ENCODE measurements at regions not wholly inside any gene's neighbourhood (a gene's known extent, or its start where the extent isn't known, plus 50 kb on each side); places are given as distances from the start of the nearest gene placed in this dataset.

DNA sequence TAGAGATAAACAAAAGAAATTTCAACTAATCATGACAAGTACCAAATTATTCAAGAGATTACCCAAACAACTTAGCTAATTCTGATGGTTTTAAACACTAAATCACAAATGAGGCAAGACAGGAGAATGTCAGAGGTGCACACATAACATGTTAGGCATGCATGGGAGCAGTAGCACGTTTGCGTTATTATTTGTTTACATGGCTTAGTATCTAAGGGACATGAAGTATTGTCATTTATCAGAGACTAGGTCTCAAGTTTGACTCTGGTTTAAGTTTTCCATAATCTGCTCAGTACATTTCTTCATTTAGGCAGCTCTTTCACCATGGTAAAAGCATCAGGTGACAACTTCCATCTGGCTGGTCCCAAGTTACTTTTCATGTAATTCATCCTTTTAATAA is 244.1 kb upstream of the TNC start:
- in situ Hi-C loops (cut with MboI; ENCODE audit: low sequenced_read_pairs) = no loop called here

DNA sequence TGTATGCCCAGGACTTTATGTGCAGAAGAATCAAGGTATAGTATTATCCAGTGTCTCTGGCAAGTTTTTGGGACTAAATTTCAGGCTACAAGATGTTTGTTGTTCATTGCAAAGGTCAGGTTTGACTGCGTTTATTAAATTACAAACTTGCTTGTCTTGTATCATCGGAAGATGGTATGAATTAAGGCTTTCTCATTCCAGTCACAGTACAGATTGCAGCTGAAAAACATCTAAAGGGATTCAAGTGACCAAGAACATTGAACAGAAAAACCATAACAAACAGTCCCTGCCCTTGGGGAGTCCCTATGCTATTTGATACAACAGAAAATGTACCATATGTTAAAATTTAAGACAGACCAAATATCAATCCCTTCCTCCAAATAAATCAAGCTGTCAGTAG is 244.7 kb upstream of the TNC start:
- in situ Hi-C loops (cut with MboI; ENCODE audit: low sequenced_read_pairs) = no loop called here

DNA sequence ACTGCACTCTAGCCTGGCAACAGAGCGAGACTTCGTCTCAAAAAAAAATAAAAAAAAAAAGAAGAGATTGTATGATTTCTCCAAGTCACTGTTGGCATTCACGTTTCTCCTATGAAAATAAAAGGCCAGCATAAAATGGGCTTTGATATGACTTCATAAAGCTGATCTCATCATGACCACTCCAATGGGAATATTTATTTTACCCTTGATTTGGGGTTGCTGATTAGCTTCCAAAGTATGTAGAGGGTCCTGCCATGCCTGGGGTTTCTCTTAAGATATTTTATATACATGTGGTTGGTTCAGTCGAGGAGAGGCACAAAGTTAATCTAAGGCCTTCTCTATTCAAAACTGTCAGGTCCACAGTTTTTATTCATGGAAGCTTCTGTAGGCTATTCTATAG is 247.0 kb upstream of the TNC start:
- in situ Hi-C loops (cut with MboI; ENCODE audit: low sequenced_read_pairs) = no loop called here

DNA sequence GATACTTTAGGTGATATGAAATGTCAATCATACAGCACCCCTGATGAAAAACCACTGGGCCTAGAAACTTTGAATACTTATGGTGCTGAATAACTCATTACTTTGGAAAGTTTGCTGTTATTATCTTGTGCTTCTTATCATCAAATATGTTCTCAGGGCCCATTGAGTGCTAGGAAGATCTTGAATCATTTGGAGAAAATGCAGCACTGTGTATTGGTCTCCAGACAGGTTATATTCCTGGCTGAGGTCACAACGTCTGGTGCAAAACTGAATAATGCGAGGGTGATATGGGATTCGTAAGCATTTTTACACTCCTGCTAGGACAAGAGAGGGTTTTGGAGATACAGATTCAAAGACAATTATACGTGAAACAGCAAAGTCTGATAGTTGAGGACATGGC is 249.4 kb upstream of the TNC start:
- in situ Hi-C loops (cut with MboI; ENCODE audit: low sequenced_read_pairs) = no loop called here

DNA sequence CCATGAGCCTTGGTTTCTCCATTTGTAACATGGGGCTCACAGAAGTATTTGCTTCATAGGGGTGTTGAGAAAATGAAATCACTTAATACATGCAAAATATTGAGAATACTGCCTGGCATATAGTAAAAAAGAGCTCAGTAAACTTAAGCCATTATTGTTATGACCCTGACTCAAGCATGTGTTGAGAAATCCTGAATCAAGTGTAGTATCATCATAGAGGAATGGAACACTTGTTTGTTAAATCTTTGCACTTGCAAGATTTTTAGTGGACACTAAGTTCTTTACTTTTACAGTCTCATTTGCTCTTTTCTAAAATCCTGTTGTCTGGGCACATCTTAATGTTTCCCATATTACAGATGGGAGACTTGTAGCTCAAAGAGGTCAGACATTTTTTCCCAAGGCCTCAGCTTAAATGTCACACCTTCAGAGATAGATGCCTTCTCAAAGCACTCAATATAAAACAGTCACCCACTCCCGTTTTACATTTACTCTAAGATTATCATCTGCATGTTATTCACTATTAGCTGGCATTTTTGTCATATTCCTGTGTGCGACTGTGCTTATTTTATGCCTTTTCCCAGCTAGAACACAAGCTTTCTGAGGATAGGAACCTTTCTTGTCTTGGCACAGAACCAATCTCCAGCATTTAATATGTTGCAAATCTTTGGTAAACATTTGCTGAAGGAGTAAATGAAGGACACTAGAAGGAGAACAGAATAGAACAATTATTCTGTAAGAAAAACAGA is 250.0 kb upstream of the TNC start:
- in situ Hi-C loops (cut with MboI; ENCODE audit: low sequenced_read_pairs) = no loop called here

DNA sequence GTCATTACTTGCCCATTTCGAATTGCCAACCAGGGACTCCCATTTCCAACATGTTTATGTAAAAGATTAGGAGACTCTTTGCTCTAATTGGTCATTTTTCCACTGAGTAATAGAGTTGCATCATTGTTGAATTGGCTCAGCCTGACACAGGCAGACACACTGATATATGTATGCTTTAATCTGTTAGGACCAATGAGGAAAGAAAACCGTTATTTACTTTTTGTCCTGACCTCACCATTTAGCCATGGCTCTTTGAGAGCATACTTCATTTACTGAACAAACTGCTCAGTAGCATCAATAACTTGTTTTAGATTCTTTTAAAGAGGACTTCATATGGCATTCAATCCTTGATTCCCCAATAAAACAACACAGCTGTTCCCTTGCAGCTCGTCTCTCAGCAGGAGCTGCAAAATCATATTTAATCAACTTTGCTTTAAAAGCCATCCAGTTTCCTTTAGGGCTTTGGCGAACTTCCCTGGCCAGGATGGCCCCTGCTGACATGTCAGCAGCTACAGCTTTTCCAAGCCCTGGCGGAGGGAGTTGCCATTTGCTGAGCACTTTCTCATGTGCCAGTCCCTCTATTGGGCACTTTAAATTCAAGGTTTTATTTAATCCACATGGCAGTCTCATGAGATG is 251.5 kb upstream of the TNC start:
- in situ Hi-C loops (cut with MboI; ENCODE audit: low sequenced_read_pairs) = no loop called here

DNA sequence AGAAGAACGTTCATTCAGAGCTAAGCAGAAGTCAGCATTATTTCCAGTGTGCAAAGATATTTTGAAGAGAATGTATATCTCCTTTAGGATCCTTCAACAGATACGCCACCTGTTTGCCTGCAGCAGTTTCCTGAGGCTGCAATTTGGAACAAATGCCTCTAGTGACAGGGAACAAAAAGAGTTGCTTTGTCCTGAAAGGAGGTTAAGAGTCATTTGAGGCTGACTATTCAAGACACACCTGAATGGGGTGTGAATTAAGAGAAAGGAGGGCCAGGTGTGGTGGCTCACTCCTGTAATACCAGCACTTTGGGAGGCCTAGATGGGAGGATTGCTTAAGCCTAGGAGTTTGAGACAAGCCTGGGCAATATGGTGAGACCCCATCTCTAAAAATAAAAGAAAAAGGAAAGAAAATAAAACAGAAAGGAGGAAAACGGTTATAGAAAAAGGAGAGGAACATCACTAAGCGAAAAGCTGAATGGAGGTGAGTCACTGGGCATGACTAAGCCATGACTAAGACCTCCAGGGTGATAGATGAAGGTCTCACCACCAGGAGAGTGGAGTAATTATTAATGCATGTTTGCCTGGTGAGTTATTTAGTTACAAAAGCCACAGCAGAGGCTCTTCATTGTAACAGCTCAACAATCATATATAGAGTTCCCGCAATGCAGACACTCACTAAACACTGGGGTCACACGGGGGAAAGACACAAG is 255.2 kb upstream of the TNC start:
- in situ Hi-C loops (cut with MboI; ENCODE audit: low sequenced_read_pairs) = no loop called here

DNA sequence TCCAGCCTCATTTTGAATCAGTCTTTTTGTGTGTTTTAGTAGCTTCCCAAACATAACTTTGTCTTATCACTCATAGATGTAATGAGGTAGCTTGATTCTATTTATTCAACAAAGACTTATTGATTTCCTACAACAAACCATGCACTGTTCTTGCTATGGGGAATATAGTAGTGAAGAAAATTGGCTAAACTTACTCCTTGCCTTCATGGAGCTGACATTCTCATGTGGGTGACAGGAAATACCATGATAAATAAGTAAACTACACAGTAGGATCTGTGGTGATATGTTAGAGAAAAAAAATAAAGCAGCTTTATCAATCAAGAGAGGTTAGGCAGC is 255.7 kb upstream of the TNC start:
- in situ Hi-C loops (cut with MboI; ENCODE audit: low sequenced_read_pairs) = no loop called here

DNA sequence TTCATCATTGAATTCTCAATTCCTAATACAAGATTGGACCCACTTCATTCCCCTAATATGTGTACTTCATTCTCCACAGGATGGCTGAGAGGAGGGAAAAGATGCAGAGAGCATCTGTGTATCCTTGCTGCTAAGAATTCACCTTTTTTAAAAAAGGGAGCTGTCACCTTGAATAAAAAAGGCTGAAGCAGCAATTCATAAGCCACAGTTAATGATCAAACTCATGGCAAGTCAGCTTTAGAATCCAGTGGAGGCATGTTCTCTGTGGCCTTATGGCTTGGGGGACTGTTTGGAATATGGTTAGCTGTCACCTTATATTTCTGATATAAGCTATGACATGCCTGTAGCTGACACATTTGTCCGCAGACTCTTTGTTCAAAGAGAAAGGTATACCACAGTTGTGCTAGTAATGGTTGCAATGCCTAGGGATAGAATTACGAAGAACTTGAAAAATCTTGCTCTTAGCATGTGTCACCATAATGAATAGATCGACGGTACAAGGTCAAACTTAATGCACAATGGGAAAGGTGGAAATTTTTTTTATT is 256.8 kb upstream of the TNC start:
- in situ Hi-C loops (cut with MboI; ENCODE audit: low sequenced_read_pairs) = no loop called here

DNA sequence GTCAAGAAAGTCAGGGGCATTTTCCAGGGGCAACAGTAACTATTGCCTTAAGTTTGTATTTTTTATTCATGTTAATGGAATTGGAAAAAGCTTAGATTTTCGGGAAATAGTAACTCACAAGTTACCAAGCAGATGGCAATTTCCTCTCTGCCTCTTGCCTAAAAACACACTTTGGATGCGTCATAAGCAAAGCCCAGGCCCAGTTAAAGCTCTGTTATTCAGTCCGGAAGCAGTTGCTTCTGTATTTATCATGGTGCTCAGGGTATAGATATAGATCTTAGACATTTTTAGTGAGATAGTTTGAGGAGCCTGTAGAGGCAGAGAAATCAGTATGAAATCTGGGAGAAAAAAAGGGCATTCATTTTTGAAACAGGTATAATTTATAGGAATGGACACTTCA is 260.3 kb upstream of the TNC start:
- in situ Hi-C loops (cut with MboI; ENCODE audit: low sequenced_read_pairs) = no loop called here

DNA sequence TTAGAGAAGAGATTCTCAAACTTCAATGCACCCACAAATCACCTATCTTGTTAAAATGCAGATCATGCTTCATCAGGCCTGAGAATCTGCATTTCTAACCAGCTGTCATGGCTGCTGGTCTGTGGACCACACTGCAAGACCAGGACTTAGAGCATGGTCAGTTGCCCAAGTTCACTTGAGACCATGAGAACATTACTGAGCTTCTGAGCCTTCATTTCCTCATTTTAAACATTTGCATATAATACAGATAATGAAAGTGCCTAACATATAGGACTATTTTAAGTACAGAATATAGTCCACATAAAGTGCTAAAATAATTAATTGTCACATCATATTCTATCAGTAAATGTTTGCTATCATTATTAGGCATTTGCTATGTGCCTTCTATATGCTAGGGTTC is 260.8 kb upstream of the TNC start:
- in situ Hi-C loops (cut with MboI; ENCODE audit: low sequenced_read_pairs) = no loop called here

DNA sequence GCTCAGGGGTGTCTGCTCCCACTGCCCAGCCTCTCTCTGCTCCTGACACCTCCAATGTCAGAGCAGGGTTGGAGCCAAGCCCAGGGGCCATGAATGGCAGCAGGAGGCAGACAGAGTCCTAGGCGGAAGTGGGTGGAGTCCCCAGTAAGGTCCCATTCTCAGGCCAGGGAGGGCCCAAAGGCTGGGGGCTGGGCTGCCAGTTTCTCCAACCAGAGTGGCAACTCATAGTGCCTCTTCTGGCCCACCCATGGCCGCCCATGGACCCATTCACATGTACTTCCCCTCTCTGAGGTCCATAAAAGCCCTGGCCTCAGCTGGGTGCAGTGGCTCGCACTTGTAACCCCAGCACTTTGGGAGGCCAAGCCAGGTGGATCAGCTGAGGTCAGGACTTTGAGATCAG is 261.8 kb upstream of the TNC start:
- in situ Hi-C loops (cut with MboI; ENCODE audit: low sequenced_read_pairs) = no loop called here

DNA sequence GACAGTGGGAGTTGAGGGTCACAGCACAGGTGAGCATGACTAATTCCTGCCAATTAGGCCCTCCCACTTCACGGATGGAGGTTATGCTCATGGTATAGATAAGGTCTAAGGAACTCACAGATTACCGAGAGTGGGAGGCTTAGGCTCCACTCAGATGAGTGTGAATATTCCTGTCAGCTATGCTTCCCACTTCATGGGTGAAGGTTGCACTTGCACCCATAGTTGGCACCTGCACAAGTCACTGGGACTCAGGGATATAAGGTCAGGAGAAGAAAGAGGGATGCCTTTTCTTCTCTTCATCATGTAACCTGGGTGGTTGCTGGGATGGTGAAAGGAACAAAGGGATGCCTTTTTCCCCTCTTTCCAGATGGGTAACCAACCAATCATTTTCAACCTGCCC is 264.9 kb upstream of the TNC start:
- in situ Hi-C loops (cut with MboI; ENCODE audit: low sequenced_read_pairs) = no loop called here

DNA sequence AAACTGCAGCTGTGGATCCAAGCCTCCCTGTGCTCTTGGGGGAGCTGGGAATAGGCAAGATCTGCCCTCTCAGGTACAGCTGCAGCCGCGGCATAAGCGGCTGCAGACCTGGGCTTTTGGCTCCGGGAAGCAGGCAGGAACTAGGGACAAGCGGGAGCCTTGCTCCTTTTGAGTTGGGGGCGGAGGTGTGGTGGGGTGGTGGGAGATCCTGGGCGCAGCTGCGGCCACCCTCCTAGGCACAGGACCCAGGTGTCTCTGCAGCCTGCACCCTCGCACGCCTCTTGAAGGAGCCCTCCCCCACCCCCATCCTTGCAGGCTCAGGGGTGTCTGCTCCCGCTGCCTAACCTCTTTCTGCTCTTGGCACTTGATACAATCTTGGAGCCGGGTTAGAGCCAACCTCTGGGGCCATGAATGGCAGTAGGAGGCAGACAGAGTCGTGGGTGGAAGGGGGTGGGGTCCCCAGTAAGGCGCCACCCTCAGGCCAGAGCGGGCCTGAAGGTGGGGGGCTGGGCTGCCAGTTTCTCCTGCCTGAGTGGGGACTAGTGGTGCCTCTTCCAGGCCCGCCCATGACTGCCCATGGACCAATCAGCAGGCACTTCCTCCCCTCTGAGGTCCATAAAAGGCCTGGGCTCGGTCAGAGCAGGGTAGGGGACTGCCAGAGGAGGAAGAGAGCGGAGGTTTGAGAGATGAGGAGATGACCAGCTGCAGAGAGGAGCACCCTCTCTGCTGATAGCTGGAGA is 267.6 kb upstream of the TNC start:
- in situ Hi-C loops (cut with MboI; ENCODE audit: low sequenced_read_pairs) = no loop called here

DNA sequence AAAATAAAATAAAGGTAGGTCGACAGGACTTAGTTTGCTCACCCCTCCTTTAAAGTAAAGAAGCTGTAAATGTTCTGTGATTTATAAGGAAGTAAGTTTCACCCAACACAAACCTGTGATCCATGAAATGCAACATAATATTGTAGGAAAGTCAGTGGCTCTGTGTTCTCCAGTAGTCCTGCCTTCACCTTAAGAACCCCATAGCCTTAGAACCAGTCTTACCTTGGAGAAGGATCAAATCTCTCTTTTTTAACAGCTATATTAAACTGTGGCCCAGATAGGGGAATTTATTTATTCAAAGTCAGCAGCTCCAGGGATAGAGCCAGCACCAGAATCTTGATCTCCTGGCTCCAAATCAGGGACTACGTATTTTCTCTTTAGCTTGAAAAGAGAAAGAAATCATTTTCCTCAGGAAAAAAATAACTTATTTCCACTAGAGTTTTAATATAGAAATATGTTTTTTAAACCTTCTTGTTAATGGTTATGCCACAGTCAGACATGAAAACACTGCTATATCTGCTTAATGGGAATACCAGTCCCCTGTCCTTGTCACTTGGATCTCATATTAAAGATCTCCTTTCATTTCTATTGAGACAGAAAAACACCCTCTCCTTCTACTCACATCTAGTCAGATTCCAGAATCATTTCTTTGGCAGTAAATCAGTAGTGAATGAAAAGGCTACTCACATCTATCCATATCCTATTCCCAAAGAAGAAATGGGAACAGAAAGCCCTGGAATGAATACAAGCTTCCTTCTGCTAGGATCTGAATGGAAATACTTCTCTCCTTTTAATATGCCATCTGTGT is 269.2 kb upstream of the TNC start:
- in situ Hi-C loops (cut with MboI; ENCODE audit: low sequenced_read_pairs) = no loop called here

DNA sequence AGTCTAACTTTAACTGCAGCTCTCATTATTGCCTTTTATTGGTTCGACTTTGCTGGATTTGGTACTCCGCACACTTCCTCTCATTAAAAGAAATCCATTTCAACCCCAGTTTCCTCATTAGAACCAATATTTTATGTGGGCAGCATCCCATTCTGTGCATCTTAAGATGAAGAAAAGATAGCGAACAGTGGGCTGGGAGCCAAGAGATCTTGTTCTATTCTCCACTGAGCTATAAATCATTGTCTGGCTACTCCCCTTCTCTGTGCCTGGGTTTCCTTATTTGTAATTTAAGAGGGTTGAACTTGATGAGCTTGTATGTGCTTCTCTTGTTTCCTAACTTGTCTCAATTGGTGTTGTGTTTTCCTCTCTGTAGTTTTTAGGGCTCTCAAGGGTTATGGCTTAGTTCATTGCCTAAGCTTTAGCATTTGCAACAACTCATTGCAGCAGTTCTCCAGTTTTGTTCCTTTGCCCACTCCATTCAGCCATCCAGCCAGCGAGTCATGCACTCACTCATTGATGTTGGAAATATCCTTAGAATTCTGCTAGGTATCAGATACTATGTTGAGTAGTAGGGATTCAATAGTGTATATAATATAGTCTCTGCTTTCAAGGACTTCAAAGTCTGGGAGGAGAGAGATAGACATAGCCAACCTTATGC is 273.3 kb upstream of the TNC start:
- in situ Hi-C loops (cut with MboI; ENCODE audit: low sequenced_read_pairs) = no loop called here

DNA sequence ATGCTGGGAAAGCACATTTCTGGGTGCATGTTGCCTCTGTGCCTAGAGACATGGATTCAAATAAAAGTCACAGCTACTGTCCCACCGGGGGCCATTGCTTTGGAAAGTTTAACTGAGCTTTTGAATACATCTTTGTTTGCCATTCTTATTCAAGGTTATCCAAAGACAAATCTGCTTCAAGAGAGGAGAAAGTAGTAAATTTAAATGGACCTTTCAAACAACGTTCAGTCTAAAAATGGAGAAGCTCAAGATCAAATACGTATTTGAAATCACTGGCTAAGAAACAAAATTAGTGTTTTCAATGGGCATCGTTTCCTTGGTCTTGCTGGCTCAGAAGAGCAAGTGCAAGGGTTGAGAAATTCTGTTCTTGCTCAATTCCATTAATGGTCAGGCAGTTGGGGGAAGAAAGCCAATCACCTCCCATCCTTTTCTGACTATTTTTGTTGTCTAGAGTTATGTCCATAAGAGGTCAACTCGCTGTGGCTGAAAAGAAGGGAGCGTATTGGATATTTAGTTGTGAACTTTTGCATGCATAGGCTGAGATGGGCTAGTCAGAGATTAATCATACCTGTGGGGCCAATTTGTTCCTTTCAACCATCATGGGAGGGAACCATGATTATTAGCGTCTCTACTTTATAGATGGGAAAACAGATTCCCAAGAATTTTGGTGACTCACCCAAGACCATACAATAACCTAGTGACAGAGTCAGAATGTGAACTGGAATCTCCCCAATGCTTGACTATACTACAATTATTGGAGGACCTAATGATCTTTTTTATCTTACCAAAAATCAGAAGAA is 276.2 kb upstream of the TNC start:
- in situ Hi-C loops (cut with MboI; ENCODE audit: low sequenced_read_pairs) = no loop called here

DNA sequence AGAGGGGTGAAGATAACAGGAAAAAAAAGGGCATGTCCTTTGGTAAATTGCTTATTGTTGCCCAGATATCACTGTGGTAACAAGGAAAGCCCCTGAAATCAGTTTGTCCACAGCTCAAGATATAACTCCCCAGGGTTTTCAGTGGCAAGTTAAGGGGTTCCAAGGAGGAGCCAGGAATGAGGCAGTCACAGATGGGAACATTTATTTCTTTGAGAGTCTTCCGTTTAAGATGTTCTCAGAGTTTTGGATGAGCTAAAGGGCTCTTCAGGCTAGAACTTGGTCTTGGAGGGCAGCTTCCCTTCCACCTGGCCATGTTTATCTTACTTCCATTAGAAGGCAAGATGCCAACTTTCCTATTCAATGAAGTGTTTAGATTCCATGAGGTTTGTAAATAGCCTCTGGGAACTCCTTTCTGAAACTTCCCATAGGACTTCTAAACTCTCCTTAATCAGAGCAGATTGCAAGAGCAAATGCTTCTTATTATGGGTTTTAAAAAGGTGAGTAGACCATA is 277.6 kb upstream of the TNC start:
- in situ Hi-C loops (cut with MboI; ENCODE audit: low sequenced_read_pairs) = no loop called here

DNA sequence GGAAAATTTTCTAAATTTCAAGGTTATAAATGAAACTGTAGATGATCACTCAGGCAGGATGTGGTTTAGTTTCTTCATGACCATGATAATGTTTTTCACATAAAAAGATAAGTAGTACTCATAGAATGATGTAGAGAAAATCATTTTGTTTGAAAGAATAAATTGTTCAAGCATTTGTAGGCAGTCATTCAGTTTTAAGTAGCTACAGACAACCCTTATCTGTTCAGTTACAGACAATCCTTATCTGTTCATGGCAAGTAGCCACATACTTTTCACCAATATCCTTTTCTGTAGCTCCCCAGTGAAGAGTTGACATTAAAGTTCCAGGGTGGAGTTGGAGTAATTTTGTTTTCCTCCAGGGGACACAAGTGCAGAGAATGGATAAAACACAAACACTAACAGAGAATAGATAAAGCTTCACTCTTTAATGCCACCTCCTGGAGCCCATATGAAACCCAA is 278.1 kb upstream of the TNC start:
- in situ Hi-C loops (cut with MboI; ENCODE audit: low sequenced_read_pairs) = no loop called here
